HK-2 (cell line): ENCODE measurements at regions not wholly inside any gene's neighbourhood (a gene's known extent, or its start where the extent isn't known, plus 50 kb on each side); places are given as distances from the start of the nearest gene placed in this dataset.
A peak's percentile ranks its signal among the peaks of the same experiment; 100 is the strongest.

ENCODE experiments used
- DNase-seq: peaks from one replicate; pipeline ENCODE4 v3.0.0-alpha.2; 2018; ENCODE audit not compliant: unreplicated experiment

DNA sequence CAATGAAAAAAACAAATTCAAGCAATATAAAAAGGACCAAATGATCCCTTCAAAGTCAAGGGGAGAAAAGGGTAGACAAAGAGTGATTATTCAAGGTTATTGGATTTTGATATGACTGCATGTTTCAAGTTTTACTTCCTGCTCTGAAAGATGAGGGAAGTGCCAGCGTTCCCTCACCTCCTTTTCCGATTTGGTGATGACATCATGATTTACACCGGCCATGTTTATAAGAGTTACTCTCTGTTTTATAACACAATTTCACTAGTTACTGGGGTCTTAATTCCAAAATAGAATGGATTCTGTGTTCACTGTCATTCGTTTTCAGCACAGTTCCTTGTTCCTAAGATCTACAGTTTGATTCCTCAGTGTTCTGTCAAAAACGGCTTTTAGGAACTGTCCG is 60.5 kb upstream of the CPXM2 start:
- DNase-seq = no peak

- no peak for DNase-seq
These were observed 56.6 kb upstream of the CPXM2 start for GRCh38 chr10:123948030-123948823.

DNA sequence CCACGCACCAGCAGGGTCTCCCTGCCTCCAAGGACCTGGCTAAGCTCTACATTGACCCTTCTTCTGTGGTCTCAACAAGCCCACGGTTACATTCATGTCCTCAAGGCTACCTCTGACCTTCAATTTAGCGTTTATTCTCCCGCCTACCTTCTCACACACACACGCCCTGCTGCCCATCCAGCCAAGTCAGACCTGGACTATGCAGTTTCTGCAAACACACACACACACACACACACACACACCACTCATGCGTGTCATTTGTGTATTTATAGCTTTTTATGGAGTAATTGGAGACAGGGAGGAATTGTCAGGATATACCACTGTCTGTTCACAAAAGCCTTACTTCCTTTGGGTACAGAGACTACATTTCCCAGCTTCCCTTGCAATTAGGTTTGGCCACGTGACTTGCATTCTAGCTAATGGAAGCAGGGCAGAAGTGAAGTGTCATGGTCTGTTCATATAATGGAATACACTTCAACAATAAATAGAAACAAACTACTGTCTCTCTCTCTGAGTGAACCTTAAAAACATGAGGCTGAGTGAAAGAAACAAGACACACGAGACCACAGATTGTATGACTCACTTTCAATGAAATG is 53.8 kb upstream of the CPXM2 start:
- DNase-seq = peak; percentile 8

DNA sequence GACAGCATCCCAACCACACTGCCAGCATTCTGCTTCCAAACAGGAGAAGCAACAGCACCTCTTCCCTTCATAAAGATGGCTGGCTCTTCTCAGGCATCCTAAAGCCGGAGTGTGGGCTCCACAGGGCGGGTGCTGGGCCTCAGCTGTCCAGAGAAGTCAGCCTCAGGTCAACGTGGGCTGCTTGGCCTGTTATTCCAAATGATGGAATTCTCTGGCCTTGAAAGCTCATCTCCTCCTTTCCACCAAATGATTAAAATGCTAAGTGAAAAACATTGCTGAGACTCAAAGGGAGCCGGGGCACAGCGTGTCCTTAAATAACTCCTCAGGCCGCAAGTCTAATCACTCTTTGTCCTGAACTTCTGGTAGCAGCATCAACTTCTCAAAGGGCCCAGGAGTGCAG is 53.1 kb upstream of the CPXM2 start:
- DNase-seq = no peak

GRCh38 chr10:123943307-123943706 is 51.7 kb upstream of the CPXM2 start:
- no peak for DNase-seq

- no peak for DNase-seq
These were observed 50.7 kb upstream of the CPXM2 start for GRCh38 chr10:123942114-123942861.
